ENCODE measurements at regions not wholly inside any gene's neighbourhood (a gene's known extent, or its start where the extent isn't known, plus 50 kb on each side); places are given as distances from the start of the nearest gene placed in this dataset.

GRCh38 chr9:120080849-120081248 is 499.1 kb downstream of the CDK5RAP2 start:
- Mint-ChIP-seq H3K27ac (ENCODE audit: unreplicated experiment) (no peak overlapping the region), H3K4me1 (ENCODE audit: low read depth, unreplicated experiment) (no peaks in the 10 kb centered on the region), H3K9me3 (ENCODE audit: unreplicated experiment) (peaks cover 20% of the 10 kb centered on the region), H3K4me3 (ENCODE audit: unreplicated experiment) (no peak overlapping the region), H3K27me3 (ENCODE audit: insufficient read depth, unreplicated experiment) (peaks cover 11% of the 10 kb centered on the region), H3K36me3 (ENCODE audit: insufficient read depth, unreplicated experiment) (no peaks in the 10 kb centered on the region)
- H3K27me3 ChIP-seq (replicated peaks; ENCODE audit: control insufficient read depth, insufficient read depth, low read length), result no peaks in the 10 kb centered on the region; the same call in 1 of the 2 replicates
- DNase-seq, result no peak
- no peaks in the 10 kb centered on the region for H3K36me3 ChIP-seq (ENCODE audit: control insufficient read depth, insufficient read depth, low read length)
- H3K4me3 ChIP-seq (ENCODE audit: low read depth, low read length), result no peak overlapping the region
- TF ChIP-seq CTCF (IDR thresholded peaks at IDR 0.05; ENCODE audit: insufficient read depth in 1 of 2, low read depth in 1 of 2, low read length in 1 of 2, severe bottlenecking in 1 of 2, unreplicated experiment in 1 of 2), result no peak
- H3K4me1 ChIP-seq, result no peaks in the 10 kb centered on the region
- intact Hi-C loops (cut with micrococcal nuclease; ENCODE audit: unreplicated experiment), result no loop called here
- H3K9me3 ChIP-seq, result no peaks in the 10 kb centered on the region
- no TSS peak for BruUV-seq (replicated peaks)
- ChIA-PET CTCF (no interaction called here), POLR2A (no interaction called here)

GRCh38 chr9:120078112-120078511 is 501.9 kb downstream of the CDK5RAP2 start:
- Histone ChIP-seq H3K27me3 (replicated peaks; ENCODE audit: control insufficient read depth, insufficient read depth, low read length) (no peaks in the 10 kb centered on the region; the same call in 1 of the 2 replicates), H3K36me3 (ENCODE audit: control insufficient read depth, insufficient read depth, low read length) (no peaks in the 10 kb centered on the region), H3K4me1 (no peaks in the 10 kb centered on the region), H3K4me3 (ENCODE audit: low read depth, low read length) (no peak overlapping the region), H3K9me3 (no peaks in the 10 kb centered on the region)
- no peaks in the 10 kb centered on the region for H3K9me3 Mint-ChIP-seq (ENCODE audit: unreplicated experiment)
- no peak overlapping the region for H3K4me3 Mint-ChIP-seq (ENCODE audit: unreplicated experiment)
- no peak overlapping the region for H3K27ac Mint-ChIP-seq (ENCODE audit: unreplicated experiment)
- BruUV-seq (replicated peaks), result no TSS peak
- intact Hi-C loops (cut with micrococcal nuclease; ENCODE audit: unreplicated experiment), result no loop called here
- peaks cover 11% of the 10 kb centered on the region for H3K27me3 Mint-ChIP-seq (ENCODE audit: insufficient read depth, unreplicated experiment)
- DNase-seq, result no peak
- no peaks in the 10 kb centered on the region for H3K4me1 Mint-ChIP-seq (ENCODE audit: low read depth, unreplicated experiment)
- TF ChIP-seq CTCF (IDR thresholded peaks at IDR 0.05; ENCODE audit: insufficient read depth in 1 of 2, low read depth in 1 of 2, low read length in 1 of 2, severe bottlenecking in 1 of 2, unreplicated experiment in 1 of 2), result no peak
- POLR2A ChIA-PET, result no interaction called here
- no peaks in the 10 kb centered on the region for H3K36me3 Mint-ChIP-seq (ENCODE audit: insufficient read depth, unreplicated experiment)
- CTCF ChIA-PET, result no interaction called here

- no peaks in the 10 kb centered on the region for H3K4me1 ChIP-seq
- Mint-ChIP-seq H3K4me3 (ENCODE audit: unreplicated experiment) (no peak overlapping the region), H3K36me3 (ENCODE audit: insufficient read depth, unreplicated experiment) (no peaks in the 10 kb centered on the region), H3K9me3 (ENCODE audit: unreplicated experiment) (no peaks in the 10 kb centered on the region), H3K27ac (ENCODE audit: unreplicated experiment) (no peak overlapping the region), H3K27me3 (ENCODE audit: insufficient read depth, unreplicated experiment) (peaks cover 12% of the 10 kb centered on the region), H3K4me1 (ENCODE audit: low read depth, unreplicated experiment) (no peaks in the 10 kb centered on the region)
- intact Hi-C loops (cut with micrococcal nuclease; ENCODE audit: unreplicated experiment), result no loop called here
- DNase-seq, result no peak
- no peak overlapping the region for H3K4me3 ChIP-seq (ENCODE audit: low read depth, low read length)
- no peaks in the 10 kb centered on the region for H3K36me3 ChIP-seq (ENCODE audit: control insufficient read depth, insufficient read depth, low read length)
- TF ChIP-seq CTCF (IDR thresholded peaks at IDR 0.05; ENCODE audit: insufficient read depth in 1 of 2, low read depth in 1 of 2, low read length in 1 of 2, severe bottlenecking in 1 of 2, unreplicated experiment in 1 of 2), result no peak
- CTCF ChIA-PET, result no interaction called here
- H3K27me3 ChIP-seq (replicated peaks; ENCODE audit: control insufficient read depth, insufficient read depth, low read length), result no peaks in the 10 kb centered on the region
- no TSS peak for BruUV-seq (replicated peaks)
- POLR2A ChIA-PET, result no interaction called here
- H3K9me3 ChIP-seq, result no peaks in the 10 kb centered on the region
Observed at GRCh38 chr9:120071760-120072159, 508.2 kb downstream of the CDK5RAP2 start.
